Ishikawa (cell line): ENCODE measurements at regions not wholly inside any gene's neighbourhood (a gene's known extent, or its start where the extent isn't known, plus 50 kb on each side); places are given as distances from the start of the nearest gene placed in this dataset.

Experiments
- CEBPB ChIP-seq: IDR thresholded peaks from 2 replicates; pipeline ENCODE4 v1.6.1; 2012
- CREB1 ChIP-seq: IDR thresholded peaks from 2 replicates; pipeline ENCODE4 v1.6.1; 2012; ENCODE audit warnings: low read depth
- EGR1 ChIP-seq: IDR thresholded peaks from 2 replicates; pipeline ENCODE4 v1.6.1; 2012
- EP300 ChIP-seq: IDR thresholded peaks from 2 replicates; pipeline ENCODE4 v1.6.1; 2012; ENCODE audit warnings: borderline replicate concordance
- FOXM1 ChIP-seq: IDR thresholded peaks from 2 replicates; pipeline ENCODE4 v1.6.1; 2012; ENCODE audit warnings: low read depth, borderline replicate concordance
- NFIC ChIP-seq: IDR thresholded peaks from 2 replicates; pipeline ENCODE4 v1.6.1; 2012
- RAD21 ChIP-seq: IDR thresholded peaks from 2 replicates; pipeline ENCODE4 v1.6.1; 2012; ENCODE audit warnings: low read depth
- TAF1 ChIP-seq: IDR thresholded peaks from 2 replicates; pipeline ENCODE4 v1.6.1; 2012; ENCODE audit warnings: low read depth, mild to moderate bottlenecking
- TCF12 ChIP-seq: IDR thresholded peaks from 2 replicates; pipeline ENCODE4 v1.6.1; 2012; ENCODE audit warnings: low read depth
- TEAD4 ChIP-seq: IDR thresholded peaks from 2 replicates; pipeline ENCODE4 v1.6.1; 2012
- YY1 ChIP-seq: IDR thresholded peaks from 2 replicates; pipeline ENCODE4 v1.6.1; 2012; ENCODE audit warnings: low read depth
- ZBTB7A ChIP-seq: IDR thresholded peaks from 2 replicates; pipeline ENCODE4 v1.6.1; 2012; ENCODE audit warnings: low read depth
- TF ChIP-seq, protein P1 (sequence below): IDR thresholded peaks from 2 replicates; pipeline ENCODE4 v1.6.1; 2012
- TF ChIP-seq, protein P2 (sequence below): IDR thresholded peaks from 2 replicates; pipeline ENCODE4 v1.6.1; 2012; ENCODE audit warnings: low read depth, mild to moderate bottlenecking
- TF ChIP-seq, protein P3 (sequence below): IDR thresholded peaks from 2 replicates; pipeline ENCODE4 v1.6.1; 2012

DNA sequence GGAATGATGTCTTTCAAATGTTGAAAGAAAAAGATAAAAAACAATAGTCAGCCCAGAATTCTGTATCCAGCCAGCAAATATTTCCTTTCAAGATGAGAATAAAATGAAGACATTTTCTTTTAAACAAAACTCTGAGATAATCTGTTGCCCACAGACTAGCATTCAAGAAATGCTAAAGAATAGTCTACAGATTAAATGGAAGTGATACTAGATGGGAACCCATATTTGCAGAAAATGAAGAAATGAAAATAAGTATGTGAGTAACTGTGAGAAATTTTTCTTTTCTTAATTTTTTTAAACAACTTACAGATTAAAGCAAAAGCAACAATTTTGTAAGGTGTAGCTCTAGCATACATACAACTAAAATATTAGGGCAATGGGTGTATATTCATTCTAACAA lies 469.8 kb downstream of the IGSF11 start:
- TF ChIP-seq YY1 (no peak), FOXM1 (no peak), NFIC (no peak), TEAD4 (no peak), CEBPB (no peak), TCF12 (no peak), EGR1 (no peak), CREB1 (no peak), TAF1 (no peak), ZBTB7A (no peak), RAD21 (no peak), EP300 (no peak)
- TF ChIP-seq, protein P1, sequence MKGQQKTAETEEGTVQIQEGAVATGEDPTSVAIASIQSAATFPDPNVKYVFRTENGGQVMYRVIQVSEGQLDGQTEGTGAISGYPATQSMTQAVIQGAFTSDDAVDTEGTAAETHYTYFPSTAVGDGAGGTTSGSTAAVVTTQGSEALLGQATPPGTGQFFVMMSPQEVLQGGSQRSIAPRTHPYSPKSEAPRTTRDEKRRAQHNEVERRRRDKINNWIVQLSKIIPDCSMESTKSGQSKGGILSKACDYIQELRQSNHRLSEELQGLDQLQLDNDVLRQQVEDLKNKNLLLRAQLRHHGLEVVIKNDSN: no peak
- TF ChIP-seq, protein P2, sequence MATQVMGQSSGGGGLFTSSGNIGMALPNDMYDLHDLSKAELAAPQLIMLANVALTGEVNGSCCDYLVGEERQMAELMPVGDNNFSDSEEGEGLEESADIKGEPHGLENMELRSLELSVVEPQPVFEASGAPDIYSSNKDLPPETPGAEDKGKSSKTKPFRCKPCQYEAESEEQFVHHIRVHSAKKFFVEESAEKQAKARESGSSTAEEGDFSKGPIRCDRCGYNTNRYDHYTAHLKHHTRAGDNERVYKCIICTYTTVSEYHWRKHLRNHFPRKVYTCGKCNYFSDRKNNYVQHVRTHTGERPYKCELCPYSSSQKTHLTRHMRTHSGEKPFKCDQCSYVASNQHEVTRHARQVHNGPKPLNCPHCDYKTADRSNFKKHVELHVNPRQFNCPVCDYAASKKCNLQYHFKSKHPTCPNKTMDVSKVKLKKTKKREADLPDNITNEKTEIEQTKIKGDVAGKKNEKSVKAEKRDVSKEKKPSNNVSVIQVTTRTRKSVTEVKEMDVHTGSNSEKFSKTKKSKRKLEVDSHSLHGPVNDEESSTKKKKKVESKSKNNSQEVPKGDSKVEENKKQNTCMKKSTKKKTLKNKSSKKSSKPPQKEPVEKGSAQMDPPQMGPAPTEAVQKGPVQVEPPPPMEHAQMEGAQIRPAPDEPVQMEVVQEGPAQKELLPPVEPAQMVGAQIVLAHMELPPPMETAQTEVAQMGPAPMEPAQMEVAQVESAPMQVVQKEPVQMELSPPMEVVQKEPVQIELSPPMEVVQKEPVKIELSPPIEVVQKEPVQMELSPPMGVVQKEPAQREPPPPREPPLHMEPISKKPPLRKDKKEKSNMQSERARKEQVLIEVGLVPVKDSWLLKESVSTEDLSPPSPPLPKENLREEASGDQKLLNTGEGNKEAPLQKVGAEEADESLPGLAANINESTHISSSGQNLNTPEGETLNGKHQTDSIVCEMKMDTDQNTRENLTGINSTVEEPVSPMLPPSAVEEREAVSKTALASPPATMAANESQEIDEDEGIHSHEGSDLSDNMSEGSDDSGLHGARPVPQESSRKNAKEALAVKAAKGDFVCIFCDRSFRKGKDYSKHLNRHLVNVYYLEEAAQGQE: no peak
- TF ChIP-seq, protein P3, sequence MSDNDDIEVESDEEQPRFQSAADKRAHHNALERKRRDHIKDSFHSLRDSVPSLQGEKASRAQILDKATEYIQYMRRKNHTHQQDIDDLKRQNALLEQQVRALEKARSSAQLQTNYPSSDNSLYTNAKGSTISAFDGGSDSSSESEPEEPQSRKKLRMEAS: no peak

DNA sequence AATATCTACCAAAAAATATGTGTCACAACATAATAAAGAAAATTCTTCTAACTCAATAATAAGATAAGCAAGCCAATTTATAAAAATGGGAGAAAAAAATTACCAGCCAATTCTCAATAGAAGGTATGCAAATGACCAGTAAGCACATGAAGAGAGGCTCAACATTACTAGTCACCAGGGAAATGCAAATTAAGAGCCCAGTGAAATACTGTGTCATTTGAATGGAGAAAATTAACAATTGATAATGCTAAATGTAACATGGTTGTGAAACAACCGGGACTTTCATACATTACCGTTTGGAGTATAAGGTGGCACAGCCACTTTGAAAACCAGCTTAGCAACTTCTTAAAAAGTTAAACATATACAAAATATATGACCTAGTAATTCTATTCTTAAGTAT lies 460.7 kb downstream of the IGSF11 start:
- TF ChIP-seq TAF1: no peak
- TF ChIP-seq, protein P1: no peak
- TF ChIP-seq EGR1: no peak
- no peak for TF ChIP-seq TEAD4
- TF ChIP-seq NFIC: no peak
- TF ChIP-seq ZBTB7A: no peak
- TF ChIP-seq, protein P3: no peak
- TF ChIP-seq CEBPB: no peak
- TF ChIP-seq TCF12: no peak
- no peak for TF ChIP-seq CREB1

DNA sequence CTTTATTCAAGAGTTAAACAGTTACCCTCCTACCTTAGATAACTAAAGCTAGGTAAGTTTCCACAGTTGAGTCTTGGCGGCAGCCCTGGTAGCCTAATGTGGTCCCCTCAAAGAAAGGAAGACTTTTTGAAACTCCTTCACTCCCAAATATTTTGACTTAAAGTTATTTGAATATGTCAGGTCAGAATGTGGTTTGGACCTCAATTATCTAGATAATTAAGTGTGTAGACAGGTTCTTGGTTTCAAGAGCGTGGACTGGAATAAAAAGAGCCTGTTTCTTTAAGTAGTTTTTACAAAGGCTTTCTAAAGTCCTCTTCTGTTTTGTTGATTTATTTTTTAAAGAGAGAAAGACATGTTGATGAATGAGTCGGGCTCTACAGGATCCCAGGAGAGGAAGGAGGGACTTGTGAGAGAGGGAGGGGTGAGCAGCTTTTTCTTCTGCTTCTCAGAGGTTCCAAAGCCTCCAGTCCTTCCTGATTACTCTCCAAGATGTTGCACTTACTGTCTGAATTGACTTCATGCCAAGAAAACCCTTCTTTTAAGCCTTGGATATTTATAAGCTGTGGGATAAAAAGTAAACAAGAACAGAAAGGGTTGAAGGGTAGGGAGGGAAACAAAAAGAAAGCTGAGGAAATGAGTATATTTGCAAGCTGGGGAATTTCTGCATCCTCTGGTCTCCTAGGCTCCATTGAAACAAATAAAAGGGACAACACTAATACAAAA lies 457.4 kb downstream of the IGSF11 start:
- TF ChIP-seq TCF12 (no peak), FOXM1 (no peak), TAF1 (no peak), EP300 (no peak), TEAD4 (no peak), CREB1 (no peak), CEBPB (no peak), ZBTB7A (no peak), RAD21 (no peak), YY1 (no peak), NFIC (no peak), EGR1 (no peak)
- TF ChIP-seq, protein P3: no peak
- TF ChIP-seq, protein P2: no peak
- TF ChIP-seq, protein P1: no peak

DNA sequence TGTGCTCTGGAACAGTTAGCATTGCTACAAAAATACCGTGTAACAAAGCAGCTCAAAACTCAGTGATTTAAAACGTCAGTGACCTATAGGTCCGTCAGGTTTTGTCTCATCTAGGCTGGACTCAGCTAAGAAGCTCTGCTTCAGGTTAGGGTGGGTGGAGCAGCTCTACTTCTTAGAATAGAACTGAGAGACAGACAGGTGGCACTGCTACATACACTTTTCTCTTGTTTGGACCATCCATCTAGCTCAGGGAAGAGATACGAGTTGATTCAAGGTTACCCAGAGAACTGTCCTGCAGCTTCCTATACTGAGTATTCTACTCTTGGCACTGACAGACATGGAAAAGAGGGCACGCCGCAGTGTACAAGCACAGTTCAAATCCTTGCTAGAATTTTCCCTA lies 456.1 kb downstream of the IGSF11 start:
- no peak for TF ChIP-seq TCF12

DNA sequence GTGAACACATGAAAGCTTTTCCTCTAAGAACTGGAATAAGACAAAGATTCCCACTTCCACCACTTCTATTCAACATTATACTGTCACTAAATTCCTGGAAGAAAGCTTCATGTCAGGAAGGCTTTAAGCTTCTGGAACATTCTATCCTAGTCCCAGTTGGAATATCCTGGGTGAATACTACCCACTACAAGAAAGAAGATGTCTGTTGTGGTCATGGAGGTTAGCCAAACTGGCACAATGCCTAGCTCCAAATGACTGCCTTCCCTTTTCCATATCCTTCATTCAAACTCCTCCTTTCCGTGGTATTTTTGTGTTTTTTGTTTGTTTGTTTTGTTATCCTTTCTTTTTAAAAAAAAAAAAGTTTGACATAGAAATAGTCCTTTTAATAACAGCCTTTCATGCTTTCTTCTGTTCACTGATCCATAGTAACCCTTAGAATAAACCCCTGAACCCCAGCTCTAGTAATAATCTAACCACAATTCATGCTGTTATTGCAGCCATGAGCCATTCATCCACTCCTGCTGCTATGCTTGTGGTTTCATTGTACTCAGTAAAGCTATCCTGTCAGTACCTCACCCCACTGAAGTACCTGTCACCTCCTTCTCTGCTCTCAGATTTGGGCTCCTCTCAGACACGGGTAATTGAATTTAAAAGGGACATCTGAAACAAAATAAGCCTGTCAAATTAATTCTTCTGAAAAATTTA lies 447.5 kb downstream of the IGSF11 start:
- TF ChIP-seq RAD21: no peak
- TF ChIP-seq TAF1: no peak
- TF ChIP-seq, protein P3: no peak
- no peak for TF ChIP-seq TCF12
- no peak for TF ChIP-seq EP300
